ENCODE measurements at regions not wholly inside any gene's neighbourhood (a gene's known extent, or its start where the extent isn't known, plus 50 kb on each side); places are given as distances from the start of the nearest gene placed in this dataset.
"Not testable (repeated sequence)": the region's sequence is repeated elsewhere in the genome, so short reads cannot be mapped to it uniquely, and the experiment has no call there.

DNA sequence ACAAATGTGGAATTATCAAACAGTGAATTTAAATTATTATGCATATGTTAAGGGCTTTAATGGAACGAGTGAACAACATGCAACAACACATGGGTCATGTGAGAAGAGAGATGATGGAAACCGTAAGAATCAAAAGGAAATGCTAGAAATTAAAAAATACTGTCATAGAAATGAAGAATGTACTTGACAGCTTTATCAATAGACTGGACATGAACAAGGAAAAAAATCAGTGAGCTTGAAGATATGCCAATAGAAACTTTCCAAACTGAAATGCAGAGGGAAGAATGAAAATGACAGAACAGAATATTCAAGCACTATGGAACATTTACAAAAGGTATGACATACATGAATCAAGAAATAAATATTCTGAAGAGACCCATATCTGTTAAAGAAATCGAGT lies 117.7 kb upstream of the KCNJ3 start:
- no peak overlapping the region for H3K27ac Mint-ChIP-seq
- no peak for DNase-seq (ENCODE audit: low spot score in 2 of 2, unreplicated experiment in 2 of 2)

DNA sequence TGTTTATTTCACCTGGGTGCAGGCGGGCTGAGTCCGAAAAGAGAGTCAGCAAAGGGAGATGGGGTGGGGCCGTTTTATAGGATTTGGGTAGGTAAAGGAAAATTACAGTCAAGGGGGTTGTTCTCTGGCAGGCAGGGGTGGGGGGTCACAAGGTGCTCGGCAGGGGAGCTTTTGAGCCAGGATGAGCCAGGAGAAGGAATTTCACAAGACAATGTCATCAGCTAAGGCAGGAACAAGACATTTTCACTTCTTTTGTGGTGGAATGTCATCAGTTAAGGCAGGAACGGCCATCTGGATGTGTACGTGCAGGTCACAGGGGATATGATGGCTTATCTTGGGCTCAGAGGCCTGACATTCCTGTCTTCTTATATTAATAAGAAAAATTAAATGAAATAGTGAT lies 115.8 kb upstream of the KCNJ3 start:
- not testable (repeated sequence) for H3K27ac Mint-ChIP-seq; H3K4me3 Mint-ChIP-seq; H3K36me3 Mint-ChIP-seq; H3K9me3 Mint-ChIP-seq; H3K4me1 Mint-ChIP-seq; DNase-seq (ENCODE audit: low spot score in 2 of 2, unreplicated experiment in 2 of 2); H3K27me3 Mint-ChIP-seq (ENCODE audit: low read depth)

More for the DNA sequence above, 117.7 kb upstream of the KCNJ3 start:
- TF ChIP-seq, protein P1, sequence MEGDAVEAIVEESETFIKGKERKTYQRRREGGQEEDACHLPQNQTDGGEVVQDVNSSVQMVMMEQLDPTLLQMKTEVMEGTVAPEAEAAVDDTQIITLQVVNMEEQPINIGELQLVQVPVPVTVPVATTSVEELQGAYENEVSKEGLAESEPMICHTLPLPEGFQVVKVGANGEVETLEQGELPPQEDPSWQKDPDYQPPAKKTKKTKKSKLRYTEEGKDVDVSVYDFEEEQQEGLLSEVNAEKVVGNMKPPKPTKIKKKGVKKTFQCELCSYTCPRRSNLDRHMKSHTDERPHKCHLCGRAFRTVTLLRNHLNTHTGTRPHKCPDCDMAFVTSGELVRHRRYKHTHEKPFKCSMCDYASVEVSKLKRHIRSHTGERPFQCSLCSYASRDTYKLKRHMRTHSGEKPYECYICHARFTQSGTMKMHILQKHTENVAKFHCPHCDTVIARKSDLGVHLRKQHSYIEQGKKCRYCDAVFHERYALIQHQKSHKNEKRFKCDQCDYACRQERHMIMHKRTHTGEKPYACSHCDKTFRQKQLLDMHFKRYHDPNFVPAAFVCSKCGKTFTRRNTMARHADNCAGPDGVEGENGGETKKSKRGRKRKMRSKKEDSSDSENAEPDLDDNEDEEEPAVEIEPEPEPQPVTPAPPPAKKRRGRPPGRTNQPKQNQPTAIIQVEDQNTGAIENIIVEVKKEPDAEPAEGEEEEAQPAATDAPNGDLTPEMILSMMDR (IDR thresholded peaks at IDR 0.05; ENCODE audit: unreplicated experiment) = no peak
- no peak overlapping the region for H3K4me3 Mint-ChIP-seq
- no peaks in the 10 kb centered on the region for H3K27me3 Mint-ChIP-seq (ENCODE audit: low read depth)
- no peaks in the 10 kb centered on the region for H3K9me3 Mint-ChIP-seq
- H3K4me1 Mint-ChIP-seq = no peaks in the 10 kb centered on the region
- no peaks in the 10 kb centered on the region for H3K36me3 Mint-ChIP-seq

DNA sequence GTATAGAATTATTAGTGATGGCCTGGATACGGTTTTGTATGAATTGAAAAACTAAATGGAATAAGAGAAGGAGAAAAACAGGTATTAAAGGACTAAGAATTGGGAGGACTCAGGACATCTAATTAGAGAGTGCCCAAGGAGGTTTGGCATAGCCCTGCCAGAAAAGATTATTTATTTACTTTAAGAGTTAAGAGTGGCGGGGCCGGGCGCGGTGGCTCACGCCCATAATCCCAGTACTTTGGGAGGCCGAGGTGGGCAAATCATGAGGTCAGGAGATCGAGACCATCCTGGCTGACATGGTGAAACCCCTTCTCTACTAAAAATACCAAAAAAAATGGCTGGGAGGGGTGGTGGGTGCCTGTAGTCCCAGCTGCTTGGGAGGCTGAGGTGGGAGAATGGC lies 115.2 kb upstream of the KCNJ3 start:
- H3K9me3 Mint-ChIP-seq; DNase-seq (ENCODE audit: low spot score in 2 of 2, unreplicated experiment in 2 of 2); H3K36me3 Mint-ChIP-seq; H3K4me3 Mint-ChIP-seq; H3K4me1 Mint-ChIP-seq; H3K27me3 Mint-ChIP-seq (ENCODE audit: low read depth); H3K27ac Mint-ChIP-seq: not testable (repeated sequence)

DNA sequence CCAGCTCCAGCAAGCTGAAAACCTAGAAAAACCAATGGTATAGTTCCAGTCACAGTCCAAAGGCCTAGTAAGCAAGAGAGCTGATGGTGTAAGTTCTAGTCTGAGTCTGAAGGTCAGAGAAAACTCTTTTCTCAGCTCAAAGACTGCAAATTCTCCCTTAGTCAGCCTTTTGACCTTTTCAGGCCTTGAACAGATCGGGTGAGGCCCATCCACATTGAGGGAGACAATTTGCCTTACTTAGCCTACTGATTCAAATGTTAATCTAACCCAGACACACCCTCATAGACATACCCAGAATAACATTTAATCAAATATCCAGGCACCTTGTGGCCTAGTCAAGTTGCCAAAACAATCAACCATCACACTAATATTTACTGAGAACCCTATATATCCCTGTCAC lies 110.8 kb upstream of the KCNJ3 start:
- TF ChIP-seq, protein P1 (IDR thresholded peaks at IDR 0.05; ENCODE audit: unreplicated experiment) = no peak
- Mint-ChIP-seq H3K36me3 (no peaks in the 10 kb centered on the region), H3K9me3 (no peaks in the 10 kb centered on the region), H3K4me1 (peaks cover 1% of the 10 kb centered on the region), H3K4me3 (no peak overlapping the region), H3K27me3 (ENCODE audit: low read depth) (no peaks in the 10 kb centered on the region), H3K27ac (no peak overlapping the region)
- DNase-seq (ENCODE audit: low spot score in 2 of 2, unreplicated experiment in 2 of 2) = no peak

DNA sequence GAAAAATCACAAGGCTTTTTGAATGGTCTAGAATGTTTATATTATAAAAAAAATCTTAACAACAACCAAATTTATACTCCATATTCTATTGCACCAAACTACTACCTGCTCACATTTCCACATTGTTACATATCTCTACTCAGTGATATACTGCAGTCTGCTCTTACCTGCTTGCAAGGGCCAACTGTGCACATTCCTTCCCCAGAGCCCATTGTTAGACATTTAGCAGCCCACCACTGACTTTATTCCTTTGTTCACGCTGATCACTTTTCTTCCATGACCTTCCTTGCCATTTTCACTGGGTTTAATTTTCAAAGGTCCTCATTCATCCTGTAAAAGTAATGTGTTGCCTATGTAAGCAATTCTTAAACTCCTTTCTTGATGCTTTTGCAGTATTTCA lies 109.7 kb upstream of the KCNJ3 start:
- peaks cover 1% of the 10 kb centered on the region for H3K4me1 Mint-ChIP-seq
- H3K27ac Mint-ChIP-seq = no peak overlapping the region
- no peak overlapping the region for H3K4me3 Mint-ChIP-seq
- TF ChIP-seq, protein P1 (IDR thresholded peaks at IDR 0.05; ENCODE audit: unreplicated experiment) = no peak
- DNase-seq (ENCODE audit: low spot score in 2 of 2, unreplicated experiment in 2 of 2) = no peak
- no peaks in the 10 kb centered on the region for H3K9me3 Mint-ChIP-seq
- no peaks in the 10 kb centered on the region for H3K36me3 Mint-ChIP-seq
- H3K27me3 Mint-ChIP-seq (ENCODE audit: low read depth) = no peaks in the 10 kb centered on the region

DNA sequence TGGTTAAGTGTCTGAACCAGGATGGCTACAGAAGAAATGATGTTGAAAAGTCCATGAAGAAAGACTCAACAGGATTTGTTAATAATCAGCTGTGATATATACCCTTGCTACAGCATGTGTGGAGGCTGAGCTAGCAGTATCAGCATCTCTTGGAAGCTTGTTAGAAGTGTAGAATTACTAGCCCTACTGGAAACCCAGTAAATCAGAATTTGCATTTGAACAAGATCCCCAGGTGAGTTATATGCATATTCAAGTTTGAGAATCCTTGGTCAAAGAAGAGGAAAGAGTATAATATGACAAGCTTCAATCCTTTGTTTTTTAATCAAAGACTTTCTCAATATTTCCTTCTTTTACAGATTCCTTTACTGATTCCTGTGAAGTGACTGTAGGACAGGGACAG lies 109.0 kb upstream of the KCNJ3 start:
- H3K9me3 Mint-ChIP-seq = no peaks in the 10 kb centered on the region
- TF ChIP-seq, protein P1 (IDR thresholded peaks at IDR 0.05; ENCODE audit: unreplicated experiment) = no peak
- H3K4me1 Mint-ChIP-seq = peaks cover 1% of the 10 kb centered on the region
- H3K27me3 Mint-ChIP-seq (ENCODE audit: low read depth) = no peaks in the 10 kb centered on the region
- no peak for DNase-seq (ENCODE audit: low spot score in 2 of 2, unreplicated experiment in 2 of 2)
- no peaks in the 10 kb centered on the region for H3K36me3 Mint-ChIP-seq
- H3K4me3 Mint-ChIP-seq = no peak overlapping the region
- no peak overlapping the region for H3K27ac Mint-ChIP-seq

DNA sequence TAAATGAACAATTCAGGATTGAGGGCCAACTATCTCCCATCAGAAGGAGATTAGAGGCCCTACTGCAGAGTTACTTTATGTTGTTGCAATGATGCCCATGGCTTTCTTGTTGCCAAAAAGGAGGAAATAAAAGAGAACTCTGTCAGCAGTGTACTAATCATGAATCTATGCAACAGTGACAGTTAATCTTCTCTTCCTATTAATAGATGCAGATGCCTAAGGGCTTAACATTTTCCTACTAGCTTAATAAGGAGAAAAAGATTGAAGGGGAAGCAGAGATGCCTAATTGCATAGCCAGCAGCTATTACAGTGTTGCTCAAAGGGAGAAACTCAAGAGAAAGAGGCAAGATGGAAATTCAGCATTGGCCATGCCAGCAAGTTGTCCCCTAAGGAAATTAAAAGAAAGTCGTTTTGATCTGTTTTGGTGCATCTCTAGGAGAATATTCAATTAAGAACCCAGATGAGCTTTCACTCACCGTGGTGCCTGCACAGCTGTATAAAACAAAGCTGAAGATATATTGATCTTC lies 107.1 kb upstream of the KCNJ3 start:
- TF ChIP-seq, protein P1 (IDR thresholded peaks at IDR 0.05; ENCODE audit: unreplicated experiment) = no peak
- Mint-ChIP-seq H3K36me3 (no peaks in the 10 kb centered on the region), H3K4me3 (no peak overlapping the region), H3K4me1 (peaks cover 1% of the 10 kb centered on the region), H3K27ac (no peak overlapping the region), H3K9me3 (no peaks in the 10 kb centered on the region), H3K27me3 (ENCODE audit: low read depth) (no peaks in the 10 kb centered on the region)
- no peak for DNase-seq (ENCODE audit: low spot score in 2 of 2, unreplicated experiment in 2 of 2)
